GM19438 (cell line): ENCODE measurements at regions not wholly inside any gene's neighbourhood (a gene's known extent, or its start where the extent isn't known, plus 50 kb on each side); places are given as distances from the start of the nearest gene placed in this dataset.

ENCODE experiments used
- ATAC-seq: cut with Tn5 transposase; IDR thresholded peaks from one replicate; pipeline ENCODE4 v1.9.1; 2021; ENCODE audit warnings: low read depth; ENCODE audit not compliant: unreplicated experiment

- ATAC-seq: no peak
Measured at GRCh38 chr4:184941671-184942418, 76.4 kb upstream of the HELT start.

- no peak for ATAC-seq
Measured at GRCh38 chr4:184942444-184943425, 75.6 kb upstream of the HELT start.

- no peak for ATAC-seq
Measured at GRCh38 chr4:184949020-184949419, 69.3 kb upstream of the HELT start.

GRCh38 chr4:184950117-184950830, 68.0 kb upstream of the HELT start:
- ATAC-seq: no peak

- ATAC-seq: no peak
Measured at GRCh38 chr4:184950926-184951325, 67.4 kb upstream of the HELT start.

GRCh38 chr4:184951668-184952160, 66.6 kb upstream of the HELT start:
- ATAC-seq: no peak

- ATAC-seq: no peak
Measured at GRCh38 chr4:184952522-184952921, 65.8 kb upstream of the HELT start.

GRCh38 chr4:184953421-184953945, 64.8 kb upstream of the HELT start:
- ATAC-seq: no peak

- ATAC-seq: no peak
Measured at GRCh38 chr4:184953971-184954370, 64.3 kb upstream of the HELT start.

GRCh38 chr4:184954482-184954881, 63.8 kb upstream of the HELT start:
- no peak for ATAC-seq

- no peak for ATAC-seq
Measured at GRCh38 chr4:184955116-184955515, 63.2 kb upstream of the HELT start.

GRCh38 chr4:184955636-184956035, 62.7 kb upstream of the HELT start:
- ATAC-seq: no peak

- no peak for ATAC-seq
Measured at GRCh38 chr4:184957446-184958115, 60.7 kb upstream of the HELT start.

- no peak for ATAC-seq
Measured at GRCh38 chr4:184958127-184958922, 60.0 kb upstream of the HELT start.

GRCh38 chr4:184958923-184959210, 59.4 kb upstream of the HELT start:
- ATAC-seq: no peak

GRCh38 chr4:184959309-184959708, 59.0 kb upstream of the HELT start:
- no peak for ATAC-seq

GRCh38 chr4:184959786-184960185, 58.5 kb upstream of the HELT start:
- no peak for ATAC-seq

GRCh38 chr4:184960505-184960971, 57.8 kb upstream of the HELT start:
- ATAC-seq: no peak

- ATAC-seq: no peak
Measured at GRCh38 chr4:184961660-184962059, 56.6 kb upstream of the HELT start.
